Trophoblast cell (in vitro differentiated cells and primary cell): ENCODE measurements at regions not wholly inside any gene's neighbourhood (a gene's known extent, or its start where the extent isn't known, plus 50 kb on each side); places are given as distances from the start of the nearest gene placed in this dataset.

ENCODE experiments used
- DNase-seq, 2 donors: peaks; one replicate each; pipeline ENCODE4 v3.0.0-alpha.2; 2016
- H2AFZ ChIP-seq: 2 replicates; pipeline ENCODE4 v1.6.1; 2013; ENCODE audit warnings: low read length, moderate library complexity, mild to moderate bottlenecking; ENCODE audit not compliant: insufficient read depth, poor library complexity
- H2AK5ac ChIP-seq: 2 replicates; pipeline ENCODE4 v1.6.1; 2013; ENCODE audit warnings: mild to moderate bottlenecking, low read length
- H2BK120ac ChIP-seq: 2 replicates; pipeline ENCODE4 v1.6.1; 2013; ENCODE audit warnings: low read length, mild to moderate bottlenecking, moderate library complexity; ENCODE audit not compliant: insufficient read depth, poor library complexity
- H2BK12ac ChIP-seq: 2 replicates; pipeline ENCODE4 v1.6.1; 2013; ENCODE audit warnings: mild to moderate bottlenecking, low read length, moderate library complexity
- H2BK5ac ChIP-seq: 2 replicates; pipeline ENCODE4 v1.6.1; 2013; ENCODE audit warnings: low read length, low read depth, moderate library complexity, mild to moderate bottlenecking; ENCODE audit not compliant: poor library complexity
- H3K14ac ChIP-seq: 2 replicates; pipeline ENCODE4 v1.6.1; 2013; ENCODE audit warnings: mild to moderate bottlenecking, low read length
- H3K18ac ChIP-seq: 2 replicates; pipeline ENCODE4 v1.6.1; 2013; ENCODE audit warnings: mild to moderate bottlenecking, low read length
- H3K23ac ChIP-seq: 2 replicates; pipeline ENCODE4 v1.6.1; 2013; ENCODE audit warnings: low read length
- H3K27ac ChIP-seq: 2 replicates; pipeline ENCODE4 v1.5.1; 2013; ENCODE audit warnings: low read depth, mild to moderate bottlenecking, inconsistent platforms, low read length, moderate library complexity
- H3K27me3 ChIP-seq: 2 replicates; pipeline ENCODE4 v1.6.1; 2013; ENCODE audit warnings: inconsistent platforms, mild to moderate bottlenecking, low read length, moderate library complexity; ENCODE audit not compliant: insufficient read depth
- H3K36me3 ChIP-seq, 2 experiments: 1 replicate in 1 of 2; 2 replicates in 1 of 2; pipeline ENCODE4 v1.6.1; 2013; ENCODE audit warnings: low read length in 2 of 2, mild to moderate bottlenecking in 2 of 2, moderate library complexity in 1 of 2; ENCODE audit not compliant: insufficient read depth in 2 of 2, control insufficient read depth in 1 of 2
- H3K4ac ChIP-seq: 2 replicates; pipeline ENCODE4 v1.6.1; 2013; ENCODE audit warnings: low read depth, mild to moderate bottlenecking, low read length, moderate library complexity
- H3K4me1 ChIP-seq, 2 experiments: 1 replicate in 1 of 2; 2 replicates in 1 of 2; pipeline ENCODE4 v1.6.1; 2013; ENCODE audit warnings: low read length in 2 of 2, mild to moderate bottlenecking in 2 of 2, moderate library complexity in 1 of 2; ENCODE audit not compliant: insufficient read depth in 2 of 2, control insufficient read depth in 1 of 2
- H3K4me2 ChIP-seq: 2 replicates; pipeline ENCODE4 v1.6.1; 2013; ENCODE audit warnings: inconsistent platforms, mild to moderate bottlenecking, low read length, moderate library complexity
- H3K4me3 ChIP-seq: 2 replicates; pipeline ENCODE4 v1.5.1; 2013; ENCODE audit warnings: mild to moderate bottlenecking, low read depth, low read length, inconsistent platforms
- H3K79me1 ChIP-seq: one replicate; pipeline ENCODE4 v1.6.1; 2013; ENCODE audit warnings: low read length
- H3K79me2 ChIP-seq: 2 replicates; pipeline ENCODE4 v1.6.1; 2013; ENCODE audit warnings: low read length, mild to moderate bottlenecking; ENCODE audit not compliant: control insufficient read depth, insufficient read depth, poor library complexity
- H3K9ac ChIP-seq: 2 replicates; pipeline ENCODE4 v1.6.1; 2013; ENCODE audit warnings: mild to moderate bottlenecking, low read length
- H3K9me3 ChIP-seq: 2 replicates; pipeline ENCODE4 v1.6.1; 2013; ENCODE audit warnings: low read depth, mild to moderate bottlenecking, control low read depth, inconsistent platforms, low read length; ENCODE audit not compliant: insufficient read depth
- H4K12ac ChIP-seq: 2 replicates; pipeline ENCODE4 v1.6.1; 2013; ENCODE audit warnings: low read depth, mild to moderate bottlenecking, low read length, moderate library complexity
- H4K8ac ChIP-seq: 2 replicates; pipeline ENCODE4 v1.6.1; 2013; ENCODE audit warnings: low read depth, mild to moderate bottlenecking, low read length, moderate library complexity
- H4K91ac ChIP-seq: one replicate; pipeline ENCODE4 v1.6.1; 2013; ENCODE audit warnings: low read depth, mild to moderate bottlenecking, low read length, moderate library complexity
- WGBS: extraction: QIAGEN DNeasy Blood & Tissue Kit; methylation state at CpG from one replicate; pipeline ENCODE4 v1.1.7; 2013; ENCODE audit warnings: missing lambda C conversion rate; ENCODE audit not compliant: insufficient read length, insufficient coverage; ENCODE audit errors: extremely low coverage; 5-methylcytosine and 5-hydroxymethylcytosine counted together

DNA sequence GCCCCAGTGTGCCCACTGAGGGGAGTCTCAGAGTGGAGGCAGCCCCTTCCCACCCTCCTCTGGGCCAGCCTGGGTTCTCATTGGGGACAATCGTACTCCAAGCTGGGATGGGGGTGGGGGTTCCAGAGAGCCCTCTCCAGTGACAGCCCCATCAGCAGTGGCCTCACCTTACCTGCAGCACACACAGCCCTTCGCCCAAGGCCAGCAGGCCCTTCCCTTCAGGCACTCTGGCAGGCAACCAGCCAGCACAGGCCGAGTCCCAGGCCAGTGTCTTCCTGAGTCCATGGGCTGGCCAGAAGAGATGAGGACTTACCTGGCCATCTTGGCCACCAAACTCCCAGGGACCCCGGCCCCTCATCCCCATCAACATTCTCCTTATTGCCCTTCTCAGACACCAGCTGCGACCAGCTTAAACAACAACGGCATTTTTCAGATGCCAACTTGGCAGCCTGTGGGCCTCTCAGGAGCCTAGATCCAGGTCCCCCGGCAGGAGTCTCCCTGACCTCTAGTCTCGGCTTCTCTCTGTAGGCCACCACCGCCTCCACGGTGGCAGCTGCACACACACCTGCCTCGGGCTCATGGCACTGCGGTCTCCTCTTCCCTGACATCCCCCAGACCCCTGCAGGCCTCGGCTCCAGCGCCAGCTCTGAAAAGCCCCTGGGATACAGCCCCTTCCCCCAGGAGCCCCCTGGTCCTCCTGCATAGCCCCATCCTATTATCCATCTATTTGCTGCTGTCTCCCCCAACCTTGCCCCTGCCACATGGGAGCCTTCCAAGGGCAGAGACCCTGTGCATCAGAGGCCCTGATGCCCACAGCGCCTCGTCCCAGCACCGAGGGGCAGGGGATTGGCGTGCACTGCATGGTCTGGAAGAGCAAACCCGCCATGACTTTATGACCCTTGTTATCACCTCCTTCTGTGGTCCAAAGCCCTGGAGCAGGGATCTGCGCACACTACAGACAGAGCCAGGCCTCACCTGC is 111.2 kb upstream of the FGF3 start:
- Histone ChIP-seq H2BK120ac (no peak overlapping the region), H4K12ac (no peak overlapping the region), H3K18ac (no peak overlapping the region), H3K36me3 (no peaks in the 10 kb centered on the region), H3K4me3 (peak overlapping the region; percentile 1), H3K23ac (no peak overlapping the region), H2BK5ac (no peak overlapping the region), H3K79me2 (no peaks in the 10 kb centered on the region), H2AFZ (no peak overlapping the region), H2AK5ac (no peak overlapping the region), H3K9ac (no peak overlapping the region), H3K27ac (no peak overlapping the region), H3K4me2 (no peak overlapping the region), H4K91ac (no peak overlapping the region), H3K79me1 (no peaks in the 10 kb centered on the region), H3K14ac (no peak overlapping the region), H3K4me1 (peaks cover 0 to 2% of the 10 kb centered on the region in 2 experiments), H3K27me3 (peaks cover 2% of the 10 kb centered on the region), H3K4ac (no peak overlapping the region), H4K8ac (no peak overlapping the region), H3K9me3 (no peaks in the 10 kb centered on the region), H2BK12ac (no peak overlapping the region)
- no CpG with 5 or more reads among the region's 20 CpGs for WGBS
- DNase-seq, result no peak

DNA sequence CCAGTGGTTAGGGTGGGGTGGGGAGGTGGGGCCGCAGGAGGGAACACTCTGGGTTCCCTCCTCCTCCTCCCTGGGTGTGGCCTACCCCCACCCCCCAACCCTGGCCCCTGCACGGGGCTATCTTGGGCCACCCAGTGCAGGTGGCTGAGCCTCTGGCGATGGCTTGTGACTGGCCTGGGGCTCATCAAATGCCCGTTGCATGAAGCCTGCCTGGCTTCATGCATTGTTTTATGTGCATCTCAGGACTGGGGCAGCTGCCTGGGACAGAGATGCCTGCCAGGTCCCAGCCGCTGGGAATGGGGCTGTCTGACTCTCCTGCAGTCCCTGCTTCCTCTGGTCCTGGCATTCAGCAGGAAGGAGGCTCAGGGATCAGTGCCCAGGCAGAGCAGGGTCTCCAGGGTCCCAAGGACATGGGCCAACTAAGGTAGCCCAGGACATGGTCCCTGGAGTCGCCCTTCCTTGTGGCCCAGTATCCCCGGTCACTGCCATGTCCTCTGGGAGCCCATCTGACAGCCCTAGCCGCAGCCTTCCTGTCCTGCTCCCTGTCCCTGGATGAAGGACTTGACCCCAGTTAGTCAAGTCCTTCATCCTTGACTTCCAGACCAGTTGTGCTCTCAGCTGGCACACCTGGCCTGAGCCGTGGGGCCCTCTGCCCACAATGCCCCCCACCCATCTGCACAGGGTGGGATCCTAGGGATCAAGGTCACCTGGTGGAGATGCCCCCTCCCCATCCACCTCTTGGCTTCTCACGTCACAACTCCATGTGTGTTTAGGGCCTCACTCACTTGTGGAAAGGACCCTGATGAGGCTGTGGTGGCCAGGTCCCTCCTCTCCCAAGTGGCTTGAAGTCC is 112.1 kb upstream of the FGF3 start:
- DNase-seq, result no peak
- Histone ChIP-seq H3K36me3 (no peaks in the 10 kb centered on the region), H2AFZ (no peak overlapping the region), H3K79me2 (no peaks in the 10 kb centered on the region), H3K23ac (no peak overlapping the region), H2BK12ac (no peak overlapping the region), H3K18ac (no peak overlapping the region), H3K4me2 (no peak overlapping the region), H2BK5ac (no peak overlapping the region), H3K27me3 (peaks cover 2% of the 10 kb centered on the region), H2BK120ac (no peak overlapping the region), H3K9me3 (no peaks in the 10 kb centered on the region), H3K4ac (no peak overlapping the region), H2AK5ac (no peak overlapping the region), H3K79me1 (no peaks in the 10 kb centered on the region), H3K14ac (no peak overlapping the region), H4K12ac (no peak overlapping the region), H4K91ac (no peak overlapping the region), H3K27ac (no peak overlapping the region), H3K4me3 (no peak overlapping the region), H4K8ac (no peak overlapping the region), H3K9ac (no peak overlapping the region), H3K4me1 (no peaks in the 10 kb centered on the region)
- no CpG with 5 or more reads among the region's 10 CpGs for WGBS

DNA sequence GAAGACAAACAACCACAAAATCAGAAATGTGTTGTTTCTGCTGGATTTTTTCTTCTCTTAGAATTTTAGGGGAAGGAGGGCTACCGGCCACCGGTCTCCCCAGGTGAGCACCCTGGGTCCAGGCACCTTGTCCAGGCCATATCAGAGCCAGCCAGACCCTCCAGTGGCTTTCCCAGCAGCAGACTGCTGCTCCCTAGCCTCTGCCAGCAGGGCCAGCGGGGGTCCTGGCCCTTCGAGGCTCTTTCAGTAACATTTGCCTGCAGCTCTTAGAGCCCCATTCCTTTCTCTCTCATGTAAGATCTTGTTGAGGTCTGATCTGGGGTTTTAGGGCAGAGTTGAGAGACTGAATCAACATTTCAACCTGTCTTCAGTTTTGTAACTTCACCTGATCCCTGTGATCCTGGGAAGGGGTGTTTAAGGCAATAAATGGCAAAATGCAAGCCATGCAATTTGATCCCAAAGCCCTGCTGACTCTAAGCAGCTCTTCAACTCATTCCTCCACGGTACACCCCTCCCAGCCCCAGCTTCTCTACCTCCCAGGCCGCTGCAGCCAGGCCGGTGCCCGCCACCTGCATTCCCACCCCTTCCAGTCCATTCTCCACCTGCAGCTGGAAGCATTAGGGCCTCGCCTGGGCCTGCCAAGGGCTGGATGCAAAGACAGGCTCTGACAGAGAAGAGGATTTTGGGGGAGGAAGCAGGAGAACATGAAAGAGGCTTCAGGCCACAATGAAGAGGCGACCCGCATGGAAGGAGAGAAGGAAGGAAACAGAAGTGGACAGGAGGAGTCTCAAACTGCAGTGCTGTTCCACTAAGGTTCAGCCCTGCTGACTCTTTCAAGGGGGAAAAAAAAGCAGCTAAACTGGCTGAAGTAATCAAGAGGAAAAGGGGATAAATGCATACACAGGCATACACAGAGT is 113.0 kb upstream of the FGF3 start:
- DNase-seq, result no peak
- no peak overlapping the region for H3K4ac ChIP-seq
- H3K14ac ChIP-seq, result no peak overlapping the region
- H3K79me2 ChIP-seq, result no peaks in the 10 kb centered on the region
- H2BK5ac ChIP-seq, result no peak overlapping the region
- no peak overlapping the region for H3K9ac ChIP-seq
- no peak overlapping the region for H2AK5ac ChIP-seq
- no peak overlapping the region for H3K4me2 ChIP-seq
- H3K27me3 ChIP-seq, result peaks cover 2% of the 10 kb centered on the region
- H3K36me3 ChIP-seq, result no peaks in the 10 kb centered on the region
- H3K27ac ChIP-seq, result no peak overlapping the region
- H4K8ac ChIP-seq, result no peak overlapping the region
- no peak overlapping the region for H4K12ac ChIP-seq
- H4K91ac ChIP-seq, result no peak overlapping the region
- no peak overlapping the region for H2BK12ac ChIP-seq
- no CpG with 5 or more reads among the region's 11 CpGs for WGBS
- no peak overlapping the region for H3K4me3 ChIP-seq
- H3K18ac ChIP-seq, result no peak overlapping the region
- H3K79me1 ChIP-seq, result no peaks in the 10 kb centered on the region
- no peaks in the 10 kb centered on the region for H3K4me1 ChIP-seq
- no peak overlapping the region for H3K23ac ChIP-seq
- H2BK120ac ChIP-seq, result no peak overlapping the region
- H3K9me3 ChIP-seq, result no peaks in the 10 kb centered on the region
- H2AFZ ChIP-seq, result no peak overlapping the region
